Hepatocyte (in vitro differentiated cells): ENCODE measurements at regions not wholly inside any gene's neighbourhood (a gene's known extent, or its start where the extent isn't known, plus 50 kb on each side); places are given as distances from the start of the nearest gene placed in this dataset.
A peak's percentile ranks its signal among the peaks of the same experiment; 100 is the strongest.

Experiments used
- DNase-seq: peaks from one replicate; pipeline ENCODE4 v3.0.0-alpha.2; 2016; ENCODE audit warnings: low spot score
- H2AFZ ChIP-seq: fragments of 200-600 bp; sonication (generic); 2 replicates; pipeline ENCODE4 v1.6.0; 2016; ENCODE audit warnings: antibody characterized with exemption, mild to moderate bottlenecking
- H3K27ac ChIP-seq: fragments of 200-600 bp; sonication (generic); 2 replicates; pipeline ENCODE4 v1.5.1; 2016; ENCODE audit warnings: mild to moderate bottlenecking
- H3K27me3 ChIP-seq: fragments of 200-600 bp; sonication (generic); 2 replicates; pipeline ENCODE4 v1.6.1; 2016
- H3K36me3 ChIP-seq: fragments of 200-600 bp; sonication (generic); replicated peaks from 2 replicates; pipeline ENCODE4 v1.5.1; 2016; ENCODE audit warnings: low read depth; ENCODE audit not compliant: insufficient read depth
- H3K4me1 ChIP-seq: fragments of 200-600 bp; sonication (generic); 2 replicates; pipeline ENCODE4 v1.5.1; 2016; ENCODE audit warnings: mild to moderate bottlenecking, moderate library complexity; ENCODE audit not compliant: insufficient read depth
- H3K4me2 ChIP-seq: fragments of 200-600 bp; sonication (generic); 2 replicates; pipeline ENCODE4 v1.6.0; 2016
- H3K4me3 ChIP-seq: fragments of 200-600 bp; sonication (generic); 2 replicates; pipeline ENCODE4 v1.5.1; 2016; ENCODE audit warnings: mild to moderate bottlenecking
- H3K79me2 ChIP-seq: fragments of 200-600 bp; sonication (generic); 2 replicates; pipeline ENCODE4 v1.6.0; 2017; ENCODE audit warnings: mild to moderate bottlenecking
- H3K9me2 ChIP-seq: fragments of 200-600 bp; sonication (generic); replicated peaks from 2 replicates; pipeline ENCODE4 v1.6.0; 2017; ENCODE audit warnings: mild to moderate bottlenecking; ENCODE audit not compliant: insufficient read depth
- H3K9me3 ChIP-seq: fragments of 200-600 bp; sonication (generic); 2 replicates; pipeline ENCODE4 v1.5.1; 2016; ENCODE audit warnings: low read depth, mild to moderate bottlenecking
- H4K20me1 ChIP-seq: fragments of 200-600 bp; sonication (generic); 2 replicates; pipeline ENCODE4 v1.6.0; 2016; ENCODE audit warnings: mild to moderate bottlenecking; ENCODE audit not compliant: insufficient read depth, poor library complexity, severe bottlenecking
- EZH2 ChIP-seq: fragments of 200-600 bp; sonication (generic); IDR thresholded peaks from 2 replicates; pipeline ENCODE4 v1.6.1; 2016; ENCODE audit warnings: antibody characterized with exemption, mild to moderate bottlenecking, borderline replicate concordance
- EZH2phosphoT487 ChIP-seq: fragments of 200-600 bp; sonication (generic); IDR thresholded peaks from one replicate; pipeline ENCODE4 v1.6.1; 2018; ENCODE audit warnings: antibody characterized with exemption, mild to moderate bottlenecking, low read depth, moderate library complexity; ENCODE audit not compliant: unreplicated experiment, severe bottlenecking
- WGBS: methylation state at CpG from one replicate; pipeline ENCODE4 v1.1.6; 2016; ENCODE audit warnings: low lambda C conversion rate; ENCODE audit errors: missing lambda C conversion rate; 5-methylcytosine and 5-hydroxymethylcytosine counted together
- TF ChIP-seq, protein P1 (sequence below): fragments of 200-600 bp; sonication (generic); IDR thresholded peaks from 2 replicates; pipeline ENCODE4 v1.5.1; 2016; ENCODE audit warnings: antibody characterized with exemption, mild to moderate bottlenecking; ENCODE audit not compliant: poor library complexity

DNA sequence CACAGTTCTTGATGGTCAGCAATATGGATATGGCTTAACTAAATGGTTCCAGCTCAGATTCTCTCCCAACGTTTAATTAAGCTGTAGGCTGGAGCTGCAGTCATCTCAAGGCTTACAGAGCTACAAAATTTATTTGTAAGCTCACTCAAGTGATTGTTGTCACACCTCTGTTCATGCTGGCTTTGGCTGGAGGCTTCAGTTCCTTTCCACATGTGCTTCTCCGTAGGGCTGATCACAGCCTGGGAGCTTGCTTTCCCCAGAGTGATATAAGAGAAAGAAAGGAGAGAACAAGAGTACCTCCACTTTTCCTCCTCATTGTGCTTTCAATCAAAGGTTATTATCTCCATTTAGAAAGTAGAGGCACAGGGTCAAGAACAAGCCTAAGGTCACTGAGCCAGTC, 182.7 kb upstream of the KCNN2 start:
- no peak overlapping the region for H2AFZ ChIP-seq
- WGBS = 72% methylated on average over 2 of the region's 2 CpGs

DNA sequence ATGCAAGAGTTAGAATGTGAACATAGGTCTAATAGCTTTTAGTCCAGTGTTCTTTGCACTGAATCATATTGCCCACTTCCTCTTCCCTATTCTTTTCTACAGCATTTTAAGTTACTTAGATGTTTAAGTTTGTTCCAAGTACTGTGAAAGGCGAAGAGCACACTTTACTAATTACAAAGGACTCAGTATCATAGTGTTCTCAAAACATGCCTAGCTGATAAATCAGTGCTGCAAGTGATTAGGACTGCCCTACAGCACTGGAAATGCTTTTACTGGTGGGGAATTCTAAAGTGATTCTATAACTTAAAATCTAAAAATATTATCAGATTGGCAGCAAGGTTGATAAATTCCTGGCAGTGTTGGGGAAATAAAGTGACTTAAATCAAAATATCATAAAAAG, 177.9 kb upstream of the KCNN2 start:
- H3K9me2 ChIP-seq = no peaks in the 10 kb centered on the region
- no peak overlapping the region for H3K27ac ChIP-seq
- TF ChIP-seq, protein P1, sequence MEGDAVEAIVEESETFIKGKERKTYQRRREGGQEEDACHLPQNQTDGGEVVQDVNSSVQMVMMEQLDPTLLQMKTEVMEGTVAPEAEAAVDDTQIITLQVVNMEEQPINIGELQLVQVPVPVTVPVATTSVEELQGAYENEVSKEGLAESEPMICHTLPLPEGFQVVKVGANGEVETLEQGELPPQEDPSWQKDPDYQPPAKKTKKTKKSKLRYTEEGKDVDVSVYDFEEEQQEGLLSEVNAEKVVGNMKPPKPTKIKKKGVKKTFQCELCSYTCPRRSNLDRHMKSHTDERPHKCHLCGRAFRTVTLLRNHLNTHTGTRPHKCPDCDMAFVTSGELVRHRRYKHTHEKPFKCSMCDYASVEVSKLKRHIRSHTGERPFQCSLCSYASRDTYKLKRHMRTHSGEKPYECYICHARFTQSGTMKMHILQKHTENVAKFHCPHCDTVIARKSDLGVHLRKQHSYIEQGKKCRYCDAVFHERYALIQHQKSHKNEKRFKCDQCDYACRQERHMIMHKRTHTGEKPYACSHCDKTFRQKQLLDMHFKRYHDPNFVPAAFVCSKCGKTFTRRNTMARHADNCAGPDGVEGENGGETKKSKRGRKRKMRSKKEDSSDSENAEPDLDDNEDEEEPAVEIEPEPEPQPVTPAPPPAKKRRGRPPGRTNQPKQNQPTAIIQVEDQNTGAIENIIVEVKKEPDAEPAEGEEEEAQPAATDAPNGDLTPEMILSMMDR = no peak
- TF ChIP-seq EZH2 (no peak), EZH2phosphoT487 (no peak)
- no peaks in the 10 kb centered on the region for H4K20me1 ChIP-seq
- no peak overlapping the region for H2AFZ ChIP-seq
- no peak for DNase-seq
- no peak overlapping the region for H3K4me3 ChIP-seq
- WGBS = 73% methylated on average over 1 of the region's 1 CpG
- no peaks in the 10 kb centered on the region for H3K79me2 ChIP-seq
- no peaks in the 10 kb centered on the region for H3K4me1 ChIP-seq
- no peaks in the 10 kb centered on the region for H3K27me3 ChIP-seq
- no peaks in the 10 kb centered on the region for H3K9me3 ChIP-seq
- H3K36me3 ChIP-seq = no peaks in the 10 kb centered on the region
- no peak overlapping the region for H3K4me2 ChIP-seq

More for the DNA sequence above, 182.7 kb upstream of the KCNN2 start:
- no peak for TF ChIP-seq EZH2phosphoT487
- no peak for TF ChIP-seq EZH2
- TF ChIP-seq, protein P1 = no peak
- no peaks in the 10 kb centered on the region for H3K4me1 ChIP-seq
- no peak overlapping the region for H3K4me3 ChIP-seq
- H3K27me3 ChIP-seq = no peaks in the 10 kb centered on the region
- no peaks in the 10 kb centered on the region for H3K79me2 ChIP-seq
- no peaks in the 10 kb centered on the region for H3K36me3 ChIP-seq
- DNase-seq = no peak
- H3K4me2 ChIP-seq = no peak overlapping the region
- H4K20me1 ChIP-seq = no peaks in the 10 kb centered on the region
- H3K9me3 ChIP-seq = no peaks in the 10 kb centered on the region
- H3K27ac ChIP-seq = no peak overlapping the region
- H3K9me2 ChIP-seq = no peaks in the 10 kb centered on the region

DNA sequence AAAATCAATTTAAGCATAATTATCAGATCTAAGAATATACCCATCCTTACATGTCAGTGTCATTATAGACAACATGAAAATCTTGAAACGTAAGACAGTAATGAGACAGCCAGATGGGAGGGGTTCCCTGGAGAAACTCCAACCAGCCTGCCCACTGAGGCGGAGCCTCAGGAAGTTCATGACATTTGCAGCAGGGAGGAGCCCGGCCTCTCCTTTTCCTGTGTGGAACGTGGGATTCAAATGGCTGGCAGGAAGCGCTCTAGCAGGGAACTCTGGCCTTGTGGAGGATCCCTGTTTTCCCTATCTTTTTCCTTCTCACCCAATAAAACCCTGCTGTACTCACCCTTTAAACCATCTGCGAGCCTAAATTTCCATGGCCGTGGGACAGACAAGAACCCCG, 176.6 kb upstream of the KCNN2 start:
- Histone ChIP-seq H3K27ac (peak overlapping the region; percentile 56), H3K36me3 (no peaks in the 10 kb centered on the region), H3K27me3 (no peaks in the 10 kb centered on the region), H3K9me2 (no peaks in the 10 kb centered on the region), H3K4me1 (no peaks in the 10 kb centered on the region), H3K9me3 (no peaks in the 10 kb centered on the region), H4K20me1 (no peaks in the 10 kb centered on the region), H3K4me3 (no peak overlapping the region), H3K4me2 (peak overlapping the region; percentile 58), H3K79me2 (no peaks in the 10 kb centered on the region), H2AFZ (peak overlapping the region; percentile 50)
- TF ChIP-seq, protein P1 = no peak
- TF ChIP-seq EZH2 (no peak), EZH2phosphoT487 (no peak)
- DNase-seq = peak; percentile 26
- WGBS = 62% methylated on average over 8 of the region's 8 CpGs

DNA sequence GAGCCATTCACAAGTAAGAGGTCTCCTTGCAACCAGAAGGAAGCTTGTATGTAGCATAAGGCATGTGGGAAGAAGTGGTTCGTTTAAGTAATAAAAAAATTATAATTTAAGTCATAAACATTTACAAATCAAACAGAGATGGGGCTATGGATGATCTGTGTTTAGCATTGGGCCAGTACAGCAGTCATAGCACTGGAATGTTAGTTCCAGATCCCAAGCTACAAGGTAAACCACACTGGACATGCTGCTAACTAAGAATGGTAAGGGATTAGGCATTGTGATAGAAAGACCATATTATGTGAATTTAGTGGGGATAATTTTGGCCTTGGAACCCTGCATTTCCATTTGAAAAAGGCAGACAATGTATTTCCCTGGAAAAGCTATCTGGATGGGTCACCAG, 170.4 kb upstream of the KCNN2 start:
- H3K79me2 ChIP-seq = no peaks in the 10 kb centered on the region
- 68% methylated on average over 1 of the region's 1 CpG for WGBS
- DNase-seq = no peak
- TF ChIP-seq EZH2 (no peak), EZH2phosphoT487 (no peak)
- TF ChIP-seq, protein P1 = no peak
- no peaks in the 10 kb centered on the region for H3K9me2 ChIP-seq
- H4K20me1 ChIP-seq = no peaks in the 10 kb centered on the region
- no peaks in the 10 kb centered on the region for H3K36me3 ChIP-seq
- H3K4me3 ChIP-seq = no peak overlapping the region
- no peak overlapping the region for H3K27ac ChIP-seq
- no peaks in the 10 kb centered on the region for H3K27me3 ChIP-seq
- no peak overlapping the region for H2AFZ ChIP-seq
- no peaks in the 10 kb centered on the region for H3K4me1 ChIP-seq
- no peaks in the 10 kb centered on the region for H3K9me3 ChIP-seq
- no peak overlapping the region for H3K4me2 ChIP-seq
